PC-3 (cell line): ENCODE measurements at regions not wholly inside any gene's neighbourhood (a gene's known extent, or its start where the extent isn't known, plus 50 kb on each side); places are given as distances from the start of the nearest gene placed in this dataset.

Experiments
- EZH2 ChIP-seq: fragments of 300-600 bp; sonication (generic); IDR thresholded peaks from one replicate; pipeline ENCODE4 v1.6.1; 2017; ENCODE audit warnings: antibody characterized with exemption, mild to moderate bottlenecking, low read length; ENCODE audit not compliant: unreplicated experiment
- TF ChIP-seq, protein P1 (sequence below): fragments of 300-600 bp; sonication (generic); conservative IDR thresholded peaks from 2 replicates; pipeline ENCODE4 v1.5.1; 2017; ENCODE audit warnings: antibody characterized with exemption, low read depth, mild to moderate bottlenecking, low read length

DNA sequence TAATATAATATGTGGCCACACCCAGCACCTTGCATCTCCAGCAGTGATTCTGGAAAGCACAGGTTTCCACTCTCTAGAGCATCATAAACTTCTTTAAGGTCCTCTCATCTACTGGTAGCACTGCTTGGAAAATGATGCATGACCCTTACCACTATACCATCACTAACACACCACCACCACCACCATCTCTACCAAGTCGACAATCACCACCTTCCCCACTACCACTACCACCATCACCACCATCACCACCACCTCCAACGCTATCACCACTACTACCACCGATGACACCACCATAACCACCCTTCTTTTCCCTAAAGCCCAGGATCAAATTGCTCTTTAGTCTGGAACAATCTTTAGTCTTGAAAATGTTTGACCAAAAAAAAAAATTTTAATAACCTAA is 390.4 kb downstream of the SUCLA2 start:
- TF ChIP-seq, protein P1, sequence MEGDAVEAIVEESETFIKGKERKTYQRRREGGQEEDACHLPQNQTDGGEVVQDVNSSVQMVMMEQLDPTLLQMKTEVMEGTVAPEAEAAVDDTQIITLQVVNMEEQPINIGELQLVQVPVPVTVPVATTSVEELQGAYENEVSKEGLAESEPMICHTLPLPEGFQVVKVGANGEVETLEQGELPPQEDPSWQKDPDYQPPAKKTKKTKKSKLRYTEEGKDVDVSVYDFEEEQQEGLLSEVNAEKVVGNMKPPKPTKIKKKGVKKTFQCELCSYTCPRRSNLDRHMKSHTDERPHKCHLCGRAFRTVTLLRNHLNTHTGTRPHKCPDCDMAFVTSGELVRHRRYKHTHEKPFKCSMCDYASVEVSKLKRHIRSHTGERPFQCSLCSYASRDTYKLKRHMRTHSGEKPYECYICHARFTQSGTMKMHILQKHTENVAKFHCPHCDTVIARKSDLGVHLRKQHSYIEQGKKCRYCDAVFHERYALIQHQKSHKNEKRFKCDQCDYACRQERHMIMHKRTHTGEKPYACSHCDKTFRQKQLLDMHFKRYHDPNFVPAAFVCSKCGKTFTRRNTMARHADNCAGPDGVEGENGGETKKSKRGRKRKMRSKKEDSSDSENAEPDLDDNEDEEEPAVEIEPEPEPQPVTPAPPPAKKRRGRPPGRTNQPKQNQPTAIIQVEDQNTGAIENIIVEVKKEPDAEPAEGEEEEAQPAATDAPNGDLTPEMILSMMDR = no peak
- TF ChIP-seq EZH2 = no peak
